HepG2 (cell line): ENCODE measurements at regions not wholly inside any gene's neighbourhood (a gene's known extent, or its start where the extent isn't known, plus 50 kb on each side); places are given as distances from the start of the nearest gene placed in this dataset.

ENCODE experiments used
- SIN3A ChIP-seq: IDR thresholded peaks from 2 replicates; pipeline ENCODE4 v1.6.1; 2011; ENCODE audit warnings: low read depth, mild to moderate bottlenecking, control low read depth, low read length, borderline replicate concordance
- ZFP62 ChIP-seq: sonication (generic); formaldehyde crosslinking; IDR thresholded peaks from 2 replicates; pipeline ENCODE4 v1.4.0; 2020; ENCODE audit warnings: missing genetic modification reagents
- TF ChIP-seq, protein P1 (sequence below): sonication (generic); formaldehyde crosslinking; IDR thresholded peaks from 2 replicates; pipeline ENCODE4 v1.4.0; 2020; ENCODE audit warnings: missing genetic modification reagents, mild to moderate bottlenecking, borderline replicate concordance

DNA sequence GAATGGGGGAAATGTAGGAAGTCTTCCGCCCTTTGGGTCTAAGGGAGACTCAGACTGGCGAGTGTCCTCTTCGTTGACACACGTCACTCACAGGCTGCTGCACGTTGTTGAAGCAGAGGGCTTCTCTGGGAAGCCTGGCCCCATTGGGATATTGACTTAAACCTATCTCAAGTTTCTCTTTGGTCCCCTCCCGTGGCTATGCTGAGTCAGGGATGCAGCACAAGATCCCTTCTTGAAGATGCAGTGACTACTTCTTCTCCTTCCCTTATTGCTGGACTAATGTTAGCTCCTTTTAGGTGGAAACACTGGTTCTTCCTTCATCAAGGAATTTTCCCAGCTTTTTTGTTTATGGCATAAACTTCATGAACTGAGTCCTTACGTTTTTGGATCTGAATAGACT, 89.8 kb upstream of the CCDC71L start:
- TF ChIP-seq, protein P1, sequence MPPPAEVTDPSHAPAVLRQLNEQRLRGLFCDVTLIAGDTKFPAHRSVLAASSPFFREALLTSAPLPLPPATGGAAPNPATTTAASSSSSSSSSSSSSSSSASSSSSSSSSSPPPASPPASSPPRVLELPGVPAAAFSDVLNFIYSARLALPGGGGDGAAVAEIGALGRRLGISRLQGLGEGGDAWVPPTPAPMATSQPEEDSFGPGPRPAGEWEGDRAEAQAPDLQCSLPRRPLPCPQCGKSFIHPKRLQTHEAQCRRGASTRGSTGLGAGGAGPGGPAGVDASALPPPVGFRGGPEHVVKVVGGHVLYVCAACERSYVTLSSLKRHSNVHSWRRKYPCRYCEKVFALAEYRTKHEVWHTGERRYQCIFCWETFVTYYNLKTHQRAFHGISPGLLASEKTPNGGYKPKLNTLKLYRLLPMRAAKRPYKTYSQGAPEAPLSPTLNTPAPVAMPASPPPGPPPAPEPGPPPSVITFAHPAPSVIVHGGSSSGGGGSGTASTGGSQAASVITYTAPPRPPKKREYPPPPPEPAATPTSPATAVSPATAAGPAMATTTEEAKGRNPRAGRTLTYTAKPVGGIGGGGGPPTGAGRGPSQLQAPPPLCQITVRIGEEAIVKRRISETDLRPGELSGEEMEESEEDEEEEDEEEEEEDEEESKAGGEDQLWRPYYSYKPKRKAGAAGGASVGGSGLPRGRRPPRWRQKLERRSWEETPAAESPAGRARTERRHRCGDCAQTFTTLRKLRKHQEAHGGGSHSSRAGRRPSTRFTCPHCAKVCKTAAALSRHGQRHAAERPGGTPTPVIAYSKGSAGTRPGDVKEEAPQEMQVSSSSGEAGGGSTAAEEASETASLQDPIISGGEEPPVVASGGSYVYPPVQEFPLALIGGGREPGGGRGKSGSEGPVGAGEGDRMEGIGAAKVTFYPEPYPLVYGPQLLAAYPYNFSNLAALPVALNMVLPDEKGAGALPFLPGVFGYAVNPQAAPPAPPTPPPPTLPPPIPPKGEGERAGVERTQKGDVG (CRISPR knock-in tag): no peak
- no peak for TF ChIP-seq ZFP62 (CRISPR knock-in tag)
- no peak for TF ChIP-seq SIN3A
